ENCODE measurements at regions not wholly inside any gene's neighbourhood (a gene's known extent, or its start where the extent isn't known, plus 50 kb on each side); places are given as distances from the start of the nearest gene placed in this dataset.
"Not testable (repeated sequence)": the region's sequence is repeated elsewhere in the genome, so short reads cannot be mapped to it uniquely, and the experiment has no call there.

- H3K9me3 ChIP-seq = no peaks in the 10 kb centered on the region
- H3K4me3 ChIP-seq = no peak overlapping the region
- no peak for TF ChIP-seq POLR2A (IDR thresholded peaks at IDR 0.05)
- TF ChIP-seq CTCF (IDR thresholded peaks at IDR 0.05) = no peak
- WGBS, 2 donors = 36 to 38% methylated on average over 6 of the region's 6 CpGs
- intact Hi-C loops (cut with DNase I) = no loop called here
- H3K27me3 ChIP-seq = no peaks in the 10 kb centered on the region
- H3K36me3 ChIP-seq = no peaks in the 10 kb centered on the region
- H3K27ac ChIP-seq = no peak overlapping the region
- H3K4me1 ChIP-seq = peaks cover 0 to 9% (median 0%) of the 10 kb centered on the region in 3 donors
- DNase-seq = no peak
Measured at GRCh38 chr10:64039198-64039597, 518.0 kb downstream of the REEP3 start.

- intact Hi-C loops (cut with DNase I) = no loop called here
- H3K9me3 ChIP-seq = no peaks in the 10 kb centered on the region
- no peak overlapping the region for H3K27ac ChIP-seq
- WGBS, 2 donors = 36 to 40% methylated on average over 2 of the region's 2 CpGs
- H3K27me3 ChIP-seq = no peaks in the 10 kb centered on the region
- TF ChIP-seq CTCF (IDR thresholded peaks at IDR 0.05) = no peak
- TF ChIP-seq POLR2A (IDR thresholded peaks at IDR 0.05) = no peak
- DNase-seq = no peak
- H3K4me3 ChIP-seq = no peak overlapping the region
- no peaks in the 10 kb centered on the region for H3K36me3 ChIP-seq
- peaks cover 0 to 9% (median 0%) of the 10 kb centered on the region in 3 donors for H3K4me1 ChIP-seq
Measured at GRCh38 chr10:64040781-64041180, 519.6 kb downstream of the REEP3 start.

- Histone ChIP-seq H3K9me3 (no peaks in the 10 kb centered on the region), H3K27ac (no peak overlapping the region), H3K36me3 (no peaks in the 10 kb centered on the region), H3K27me3 (no peaks in the 10 kb centered on the region), H3K4me1 (peaks cover 0 to 9% (median 0%) of the 10 kb centered on the region in 3 donors), H3K4me3 (peak overlapping the region in 3 of 4 donors; percentile 13 to 51 (median 28))
- WGBS, 2 donors = 9 to 31% methylated on average over 14 to 21 of the region's 43 CpGs
- no peak for TF ChIP-seq POLR2A (IDR thresholded peaks at IDR 0.05)
- peak; percentile 70 to 99 (median 94) for TF ChIP-seq CTCF (IDR thresholded peaks at IDR 0.05)
- intact Hi-C loops (cut with DNase I) = no loop called here
- DNase-seq = peak; percentile 12
Measured at GRCh38 chr10:64041185-64041988, 520.2 kb downstream of the REEP3 start.

- TF ChIP-seq POLR2A (IDR thresholded peaks at IDR 0.05) (no peak), CTCF (IDR thresholded peaks at IDR 0.05) (no peak)
- WGBS, 2 donors = 78 to 81% methylated on average over 6 to 7 of the region's 19 CpGs
- intact Hi-C loops (cut with DNase I) = no loop called here
Measured at GRCh38 chr10:64041989-64042490, 520.8 kb downstream of the REEP3 start.

GRCh38 chr10:64044098-64044497 is 522.9 kb downstream of the REEP3 start:
- no peak for DNase-seq
- Histone ChIP-seq H3K4me3 (no peak overlapping the region), H3K36me3 (no peaks in the 10 kb centered on the region), H3K27ac (no peak overlapping the region), H3K4me1 (peaks cover 0 to 9% (median 0%) of the 10 kb centered on the region in 3 donors), H3K27me3 (no peaks in the 10 kb centered on the region), H3K9me3 (no peaks in the 10 kb centered on the region)
- no peak for TF ChIP-seq POLR2A (IDR thresholded peaks at IDR 0.05)
- no peak for TF ChIP-seq CTCF (IDR thresholded peaks at IDR 0.05)
- intact Hi-C loops (cut with DNase I) = no loop called here
- 94 to 100% methylated on average over 2 of the region's 2 CpGs for WGBS, 2 donors

More at GRCh38 chr10:64041989-64042490, 520.8 kb downstream of the REEP3 start:
- no peak overlapping the region for H3K27ac ChIP-seq
- DNase-seq = no peak
- no peaks in the 10 kb centered on the region for H3K36me3 ChIP-seq
- H3K4me1 ChIP-seq = peaks cover 0 to 9% (median 0%) of the 10 kb centered on the region in 3 donors
- no peak overlapping the region for H3K4me3 ChIP-seq
- no peaks in the 10 kb centered on the region for H3K27me3 ChIP-seq
- no peaks in the 10 kb centered on the region for H3K9me3 ChIP-seq

GRCh38 chr10:64044957-64045632 is 523.9 kb downstream of the REEP3 start:
- H3K4me1 ChIP-seq; H3K4me3 ChIP-seq; H3K27me3 ChIP-seq; H3K36me3 ChIP-seq; H3K9me3 ChIP-seq; H3K27ac ChIP-seq; intact Hi-C loops (cut with DNase I); DNase-seq: not testable (repeated sequence)
- 82 to 84% methylated on average over 13 of the region's 16 CpGs for WGBS, 2 donors

Data from esophagus squamous epithelium (tissue), 5 donors.